Testis (tissue), 2 donors: ENCODE measurements at regions not wholly inside any gene's neighbourhood (a gene's known extent, or its start where the extent isn't known, plus 50 kb on each side); places are given as distances from the start of the nearest gene placed in this dataset.

ENCODE experiments used
- POLR2A ChIP-seq: fragments of 450-650 bp; IDR thresholded peaks from one replicate; pipeline ENCODE4 v1.6.1; 2017; ENCODE audit warnings: antibody characterized with exemption, mild to moderate bottlenecking, moderate library complexity
- TF ChIP-seq, protein P1 (sequence below), 3 experiments: fragments of 450-650 bp in 2 of 3; fragments of 200-600 bp in 1 of 3; sonication (generic) in 1 of 3; IDR thresholded peaks; one replicate each; pipeline ENCODE4 v1.5.1; 2016 to 2019; ENCODE audit warnings: antibody characterized with exemption in 3 of 3, mild to moderate bottlenecking in 2 of 3, moderate library complexity in 1 of 3

DNA sequence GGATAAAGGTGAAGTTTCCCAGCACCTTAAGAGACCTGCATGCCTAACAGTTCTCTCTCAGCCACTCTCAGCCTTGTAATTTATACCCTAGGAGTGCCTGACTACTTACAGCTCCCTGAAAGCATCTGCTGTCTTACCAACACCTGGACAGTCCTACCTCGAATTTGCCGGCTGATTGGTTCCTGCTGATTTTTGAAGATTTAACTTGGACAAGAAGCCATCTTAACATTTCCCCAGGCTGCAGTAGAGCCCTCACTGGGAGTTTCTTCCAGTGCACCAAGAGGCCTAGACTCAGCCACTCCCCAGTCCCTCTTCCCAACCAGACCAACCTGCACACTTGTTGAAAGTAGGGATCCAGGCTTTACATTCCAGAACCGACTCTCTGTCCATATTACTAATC lies 174.5 kb downstream of the LINC00237 start:
- TF ChIP-seq, protein P1, sequence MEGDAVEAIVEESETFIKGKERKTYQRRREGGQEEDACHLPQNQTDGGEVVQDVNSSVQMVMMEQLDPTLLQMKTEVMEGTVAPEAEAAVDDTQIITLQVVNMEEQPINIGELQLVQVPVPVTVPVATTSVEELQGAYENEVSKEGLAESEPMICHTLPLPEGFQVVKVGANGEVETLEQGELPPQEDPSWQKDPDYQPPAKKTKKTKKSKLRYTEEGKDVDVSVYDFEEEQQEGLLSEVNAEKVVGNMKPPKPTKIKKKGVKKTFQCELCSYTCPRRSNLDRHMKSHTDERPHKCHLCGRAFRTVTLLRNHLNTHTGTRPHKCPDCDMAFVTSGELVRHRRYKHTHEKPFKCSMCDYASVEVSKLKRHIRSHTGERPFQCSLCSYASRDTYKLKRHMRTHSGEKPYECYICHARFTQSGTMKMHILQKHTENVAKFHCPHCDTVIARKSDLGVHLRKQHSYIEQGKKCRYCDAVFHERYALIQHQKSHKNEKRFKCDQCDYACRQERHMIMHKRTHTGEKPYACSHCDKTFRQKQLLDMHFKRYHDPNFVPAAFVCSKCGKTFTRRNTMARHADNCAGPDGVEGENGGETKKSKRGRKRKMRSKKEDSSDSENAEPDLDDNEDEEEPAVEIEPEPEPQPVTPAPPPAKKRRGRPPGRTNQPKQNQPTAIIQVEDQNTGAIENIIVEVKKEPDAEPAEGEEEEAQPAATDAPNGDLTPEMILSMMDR (IDR thresholded peaks at IDR 0.05): no peak
- TF ChIP-seq POLR2A: no peak
